ENCODE measurements at regions not wholly inside any gene's neighbourhood (a gene's known extent, or its start where the extent isn't known, plus 50 kb on each side); places are given as distances from the start of the nearest gene placed in this dataset.
"Not testable (repeated sequence)": the region's sequence is repeated elsewhere in the genome, so short reads cannot be mapped to it uniquely, and the experiment has no call there.

DNA sequence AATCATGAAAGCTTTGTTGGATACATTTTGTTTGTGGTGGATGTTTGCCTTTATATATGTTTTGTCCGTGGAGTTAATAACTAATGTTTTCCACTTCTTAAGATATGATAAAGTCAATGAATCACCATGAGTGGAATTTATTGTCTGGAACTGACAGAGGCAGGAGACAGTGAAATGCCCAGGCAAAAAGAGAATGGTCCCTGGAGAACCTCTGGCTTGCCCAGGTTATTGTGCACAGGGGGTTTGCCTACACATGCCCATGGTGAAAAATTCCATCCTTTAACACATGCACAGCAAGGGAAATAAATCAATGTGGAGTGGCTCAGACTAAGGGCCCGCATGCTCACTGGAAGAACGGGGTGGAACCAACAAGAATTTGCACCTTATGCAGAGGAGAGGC is 964.3 kb upstream of the GRIA3 start:
- DNase-seq (no peak), ATAC-seq (ENCODE audit: poor library complexity) (no peak)
- peaks cover 5% of the 10 kb centered on the region for H3K9me3 Mint-ChIP-seq
- ChIA-PET CTCF (no interaction called here), POLR2A (no interaction called here)
- H3K4me1 Mint-ChIP-seq (ENCODE audit: low read depth) = no peaks in the 10 kb centered on the region
- intact Hi-C loops (cut with DNase I, micrococcal nuclease) = no loop called here
- H3K36me3 Mint-ChIP-seq (ENCODE audit: low read depth) = no peaks in the 10 kb centered on the region
- Histone ChIP-seq H3K36me3 (ENCODE audit: insufficient read depth, low read length) (no peaks in the 10 kb centered on the region), H3K4me3 (ENCODE audit: low read length) (no peak overlapping the region), H3K4me1 (ENCODE audit: insufficient read depth, low read length) (no peaks in the 10 kb centered on the region), H3K27me3 (ENCODE audit: control insufficient read depth in 1 of 2, insufficient read depth in 2 of 2, low read length in 2 of 2) (no peaks in the 10 kb centered on the region), H3K9me3 (ENCODE audit: control insufficient read depth in 1 of 2, insufficient read depth in 1 of 2, low read length in 2 of 2) (no peaks in the 10 kb centered on the region), H3K27ac (ENCODE audit: low read depth in 1 of 2, low read length in 2 of 2) (no peak overlapping the region)
- H3K4me3 Mint-ChIP-seq = no peak overlapping the region
- H3K27me3 Mint-ChIP-seq = no peaks in the 10 kb centered on the region
- TF ChIP-seq, protein P1, sequence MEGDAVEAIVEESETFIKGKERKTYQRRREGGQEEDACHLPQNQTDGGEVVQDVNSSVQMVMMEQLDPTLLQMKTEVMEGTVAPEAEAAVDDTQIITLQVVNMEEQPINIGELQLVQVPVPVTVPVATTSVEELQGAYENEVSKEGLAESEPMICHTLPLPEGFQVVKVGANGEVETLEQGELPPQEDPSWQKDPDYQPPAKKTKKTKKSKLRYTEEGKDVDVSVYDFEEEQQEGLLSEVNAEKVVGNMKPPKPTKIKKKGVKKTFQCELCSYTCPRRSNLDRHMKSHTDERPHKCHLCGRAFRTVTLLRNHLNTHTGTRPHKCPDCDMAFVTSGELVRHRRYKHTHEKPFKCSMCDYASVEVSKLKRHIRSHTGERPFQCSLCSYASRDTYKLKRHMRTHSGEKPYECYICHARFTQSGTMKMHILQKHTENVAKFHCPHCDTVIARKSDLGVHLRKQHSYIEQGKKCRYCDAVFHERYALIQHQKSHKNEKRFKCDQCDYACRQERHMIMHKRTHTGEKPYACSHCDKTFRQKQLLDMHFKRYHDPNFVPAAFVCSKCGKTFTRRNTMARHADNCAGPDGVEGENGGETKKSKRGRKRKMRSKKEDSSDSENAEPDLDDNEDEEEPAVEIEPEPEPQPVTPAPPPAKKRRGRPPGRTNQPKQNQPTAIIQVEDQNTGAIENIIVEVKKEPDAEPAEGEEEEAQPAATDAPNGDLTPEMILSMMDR (IDR thresholded peaks at IDR 0.05) = no peak
- no peak overlapping the region for H3K27ac Mint-ChIP-seq

DNA sequence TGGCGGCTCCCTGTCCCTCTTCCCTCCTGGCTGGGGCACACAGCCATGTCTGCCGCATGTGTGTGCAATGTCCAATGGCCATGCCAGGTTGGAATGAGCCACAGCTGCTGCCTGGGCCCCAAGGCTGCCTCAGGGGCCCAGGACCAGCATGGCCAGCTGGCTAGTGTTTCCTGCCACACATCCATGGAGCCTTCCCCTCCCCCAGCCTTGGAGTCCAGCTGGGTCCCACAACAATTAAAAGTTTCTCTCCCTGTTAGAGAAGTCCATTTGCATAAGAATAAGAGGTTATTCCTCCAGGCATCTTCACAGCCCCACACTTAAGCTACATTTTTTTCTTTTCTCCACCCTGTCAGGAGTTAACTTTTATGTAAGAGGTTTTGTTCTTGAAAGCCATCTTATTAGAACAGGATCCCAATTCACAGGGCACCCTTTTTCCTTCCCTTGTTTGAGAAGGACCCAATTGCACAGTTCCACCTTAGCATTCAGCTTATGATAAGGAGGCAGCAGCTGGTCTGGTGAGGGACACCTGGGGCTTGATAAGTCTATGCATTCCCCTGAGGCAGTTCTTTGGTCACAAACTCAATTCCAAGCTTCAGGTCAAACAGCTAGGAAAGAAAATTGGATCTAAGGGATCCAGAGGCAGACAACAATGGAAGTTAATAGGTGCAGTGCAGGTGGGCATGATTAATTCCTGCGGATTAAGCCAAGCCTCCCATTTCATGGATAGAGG is 963.3 kb upstream of the GRIA3 start:
- Histone ChIP-seq H3K4me1 (ENCODE audit: insufficient read depth, low read length) (no peaks in the 10 kb centered on the region), H3K9me3 (ENCODE audit: control insufficient read depth in 1 of 2, insufficient read depth in 1 of 2, low read length in 2 of 2) (no peaks in the 10 kb centered on the region), H3K4me3 (ENCODE audit: low read length) (no peak overlapping the region), H3K36me3 (ENCODE audit: insufficient read depth, low read length) (no peaks in the 10 kb centered on the region), H3K27ac (ENCODE audit: low read depth in 1 of 2, low read length in 2 of 2) (no peak overlapping the region), H3K27me3 (ENCODE audit: control insufficient read depth in 1 of 2, insufficient read depth in 2 of 2, low read length in 2 of 2) (no peaks in the 10 kb centered on the region)
- intact Hi-C loops (cut with DNase I, micrococcal nuclease) = no loop called here
- TF ChIP-seq, protein P1 (IDR thresholded peaks at IDR 0.05) = no peak
- H3K27me3 Mint-ChIP-seq = no peaks in the 10 kb centered on the region
- DNase-seq (no peak), ATAC-seq (ENCODE audit: poor library complexity) (no peak)
- H3K27ac Mint-ChIP-seq = no peak overlapping the region
- H3K36me3 Mint-ChIP-seq (ENCODE audit: low read depth) = no peaks in the 10 kb centered on the region
- ChIA-PET CTCF (no interaction called here), POLR2A (no interaction called here)
- no peaks in the 10 kb centered on the region for H3K9me3 Mint-ChIP-seq
- no peak overlapping the region for H3K4me3 Mint-ChIP-seq
- H3K4me1 Mint-ChIP-seq (ENCODE audit: low read depth) = no peaks in the 10 kb centered on the region

DNA sequence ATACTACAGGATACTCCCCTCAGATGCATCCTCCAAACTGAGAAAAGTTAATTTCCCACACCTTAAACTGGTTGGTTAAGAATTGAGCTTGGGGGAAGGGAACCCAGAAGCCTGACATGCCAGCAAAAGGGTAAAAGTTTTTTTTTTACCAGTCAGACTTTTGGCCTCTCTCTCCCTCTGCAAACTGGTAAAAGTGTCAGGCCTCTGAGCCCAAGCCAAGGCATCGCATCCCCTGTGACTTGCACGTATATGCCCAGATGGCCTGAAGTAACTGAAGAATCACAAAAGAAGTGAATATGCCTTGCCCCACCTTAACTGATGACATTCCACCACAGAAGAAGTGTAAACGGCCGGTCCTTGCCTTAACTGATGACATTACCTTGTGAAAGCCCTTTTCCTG is 962.3 kb upstream of the GRIA3 start:
- CTCF ChIA-PET; H3K4me3 Mint-ChIP-seq; H3K4me1 Mint-ChIP-seq (ENCODE audit: low read depth); H3K36me3 Mint-ChIP-seq (ENCODE audit: low read depth); ATAC-seq (ENCODE audit: poor library complexity); H3K27ac ChIP-seq (ENCODE audit: low read depth in 1 of 2, low read length in 2 of 2); H3K36me3 ChIP-seq (ENCODE audit: insufficient read depth, low read length); intact Hi-C loops (cut with DNase I, micrococcal nuclease); H3K9me3 ChIP-seq (ENCODE audit: control insufficient read depth in 1 of 2, insufficient read depth in 1 of 2, low read length in 2 of 2); H3K27me3 Mint-ChIP-seq; H3K4me1 ChIP-seq (ENCODE audit: insufficient read depth, low read length); H3K27ac Mint-ChIP-seq; H3K9me3 Mint-ChIP-seq; POLR2A ChIA-PET; H3K4me3 ChIP-seq (ENCODE audit: low read length); H3K27me3 ChIP-seq (ENCODE audit: control insufficient read depth in 1 of 2, insufficient read depth in 2 of 2, low read length in 2 of 2); DNase-seq: not testable (repeated sequence)

DNA sequence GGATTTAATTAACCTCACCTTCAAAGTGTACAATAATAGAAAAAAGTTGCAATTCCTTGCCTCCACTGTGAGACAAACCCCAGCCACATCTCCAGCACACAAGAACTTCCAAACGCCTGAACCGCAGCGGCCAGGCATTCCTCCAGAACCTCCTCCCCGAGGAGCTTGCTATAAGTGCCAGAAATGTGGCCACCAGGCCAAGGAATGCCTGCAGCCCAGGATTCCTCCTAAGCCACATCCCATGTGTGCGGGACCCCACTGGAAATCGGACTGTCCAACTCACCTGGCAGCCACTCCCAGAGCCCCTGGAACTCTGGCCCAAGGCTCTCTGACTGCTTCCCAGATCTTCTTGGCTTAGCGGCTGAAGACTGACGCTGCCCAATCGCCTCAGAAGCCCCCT is 959.9 kb upstream of the GRIA3 start:
- H3K27me3 ChIP-seq (ENCODE audit: control insufficient read depth in 1 of 2, insufficient read depth in 2 of 2, low read length in 2 of 2); H3K36me3 ChIP-seq (ENCODE audit: insufficient read depth, low read length); H3K36me3 Mint-ChIP-seq (ENCODE audit: low read depth); CTCF ChIA-PET; DNase-seq; intact Hi-C loops (cut with DNase I, micrococcal nuclease); H3K4me3 ChIP-seq (ENCODE audit: low read length); H3K27me3 Mint-ChIP-seq; H3K4me1 ChIP-seq (ENCODE audit: insufficient read depth, low read length); H3K4me3 Mint-ChIP-seq; H3K27ac ChIP-seq (ENCODE audit: low read depth in 1 of 2, low read length in 2 of 2); ATAC-seq (ENCODE audit: poor library complexity); H3K9me3 ChIP-seq (ENCODE audit: control insufficient read depth in 1 of 2, insufficient read depth in 1 of 2, low read length in 2 of 2); H3K4me1 Mint-ChIP-seq (ENCODE audit: low read depth); POLR2A ChIA-PET; H3K9me3 Mint-ChIP-seq; H3K27ac Mint-ChIP-seq: not testable (repeated sequence)
